Stimulated activated CD4-positive, alpha-beta T cell treated with anti-CD3 and anti-CD28 coated beads, Interleukin-15, amount 100 ng/mL, for 24 hours (primary cell): ENCODE measurements at regions not wholly inside any gene's neighbourhood (a gene's known extent, or its start where the extent isn't known, plus 50 kb on each side); places are given as distances from the start of the nearest gene placed in this dataset.

ENCODE experiments used
- DNase-seq: peaks from one replicate; pipeline ENCODE4 v3.0.0-alpha.2; 2020

DNA sequence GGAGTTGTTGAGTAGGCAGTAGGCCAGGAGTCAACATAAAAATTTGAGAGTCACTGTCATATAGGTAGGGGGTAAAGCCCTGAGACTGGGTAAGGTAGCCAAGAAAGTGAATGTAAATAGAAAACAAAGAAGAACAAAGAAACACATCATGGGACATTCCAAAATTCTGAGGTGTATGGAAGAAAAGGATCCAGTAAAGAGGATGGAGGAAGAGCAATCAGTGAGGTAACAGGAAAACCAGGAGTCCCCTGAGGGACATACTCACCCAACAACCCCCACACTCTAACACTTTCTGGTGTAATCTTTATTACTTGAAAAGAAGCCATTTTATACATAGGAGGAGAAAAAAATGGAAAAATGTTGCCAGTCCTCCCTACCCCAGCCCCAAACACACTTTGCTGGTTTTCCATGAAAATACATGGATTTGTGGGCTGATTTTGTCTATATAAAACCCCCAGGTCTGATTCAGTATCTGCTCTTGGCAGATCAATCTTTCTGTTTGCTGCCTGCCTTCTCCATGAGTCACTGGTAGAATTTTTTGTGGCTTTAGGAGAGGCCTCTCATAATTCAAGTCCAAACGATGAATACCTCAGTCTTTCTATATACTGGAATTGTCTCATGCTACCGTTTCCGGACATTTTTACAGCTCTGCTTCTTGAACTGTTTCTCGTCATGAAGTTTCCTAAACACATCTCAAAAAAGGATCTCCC is 271.4 kb upstream of the MAN1A1 start:
- DNase-seq: no peak

DNA sequence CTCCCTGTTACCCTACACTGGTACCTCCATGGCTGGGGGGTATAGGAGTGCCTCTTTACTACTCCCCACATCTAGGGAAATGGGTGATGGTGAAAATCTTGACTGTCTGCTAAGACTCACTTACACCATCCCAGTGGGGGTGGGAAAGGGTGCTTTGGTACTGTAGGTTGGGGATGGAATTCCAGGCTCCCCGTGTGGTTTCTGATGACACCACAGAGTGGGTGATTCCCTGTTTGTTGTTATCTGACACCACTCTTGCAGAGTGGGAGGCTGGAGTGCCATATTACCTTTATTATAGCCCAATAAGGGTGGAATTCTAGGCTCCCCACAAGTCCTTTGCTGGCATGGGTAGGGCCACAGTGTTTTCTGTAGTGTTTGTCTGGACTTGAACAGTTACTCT is 264.6 kb upstream of the MAN1A1 start:
- no peak for DNase-seq

- DNase-seq: no peak
Observed at GRCh38 chr6:119612911-119613381, 263.4 kb upstream of the MAN1A1 start.

GRCh38 chr6:119612176-119612891 is 262.8 kb upstream of the MAN1A1 start:
- DNase-seq: no peak

GRCh38 chr6:119610754-119611153 is 261.2 kb upstream of the MAN1A1 start:
- no peak for DNase-seq

- DNase-seq: no peak
Observed at GRCh38 chr6:119610265-119610664, 260.7 kb upstream of the MAN1A1 start.

- no peak for DNase-seq
Observed at GRCh38 chr6:119609865-119610264, 260.3 kb upstream of the MAN1A1 start.

DNA sequence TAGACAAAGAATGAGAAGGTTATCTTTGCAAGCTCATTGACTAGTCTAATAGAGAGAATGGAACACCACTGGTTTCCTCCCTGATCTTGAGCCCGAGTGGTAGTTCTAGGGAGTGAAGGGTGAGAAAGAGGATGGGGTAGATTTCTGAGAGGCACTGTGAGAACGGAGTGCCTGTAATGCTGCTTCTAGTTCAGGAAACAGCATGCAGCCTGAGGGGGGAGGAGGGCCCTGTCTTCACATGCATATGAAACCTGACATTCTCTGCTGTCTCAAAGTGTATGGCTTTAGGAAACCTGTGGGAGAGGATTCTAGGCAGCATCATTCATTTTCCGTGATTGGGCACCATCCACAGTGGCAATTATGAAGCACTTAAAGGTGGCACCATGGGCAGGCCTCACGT is 259.4 kb upstream of the MAN1A1 start:
- no peak for DNase-seq

- no peak for DNase-seq
Observed at GRCh38 chr6:119604124-119604523, 254.6 kb upstream of the MAN1A1 start.

DNA sequence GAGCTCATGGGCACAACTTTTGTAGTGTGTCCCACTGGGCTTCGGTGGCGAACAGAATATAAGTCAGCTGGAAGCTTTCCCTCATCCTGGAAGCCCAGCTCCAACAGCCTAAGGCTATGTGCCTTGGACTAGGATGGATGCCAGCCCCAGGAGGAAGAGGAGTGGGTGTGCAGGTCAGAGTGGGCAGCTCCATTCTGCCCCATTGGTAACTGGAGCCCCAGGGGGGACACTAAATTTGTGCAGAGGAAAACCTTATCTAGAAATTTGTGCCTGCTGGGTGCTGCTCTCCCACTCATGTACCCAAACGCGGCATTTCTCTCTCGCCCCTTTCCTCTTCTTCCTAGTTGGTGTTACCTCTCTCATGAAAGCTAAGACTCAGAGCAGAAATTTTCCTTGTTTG is 253.9 kb upstream of the MAN1A1 start:
- DNase-seq: no peak

GRCh38 chr6:119602215-119603178 is 252.9 kb upstream of the MAN1A1 start:
- no peak for DNase-seq

GRCh38 chr6:119598883-119599282 is 249.3 kb upstream of the MAN1A1 start:
- no peak for DNase-seq

DNA sequence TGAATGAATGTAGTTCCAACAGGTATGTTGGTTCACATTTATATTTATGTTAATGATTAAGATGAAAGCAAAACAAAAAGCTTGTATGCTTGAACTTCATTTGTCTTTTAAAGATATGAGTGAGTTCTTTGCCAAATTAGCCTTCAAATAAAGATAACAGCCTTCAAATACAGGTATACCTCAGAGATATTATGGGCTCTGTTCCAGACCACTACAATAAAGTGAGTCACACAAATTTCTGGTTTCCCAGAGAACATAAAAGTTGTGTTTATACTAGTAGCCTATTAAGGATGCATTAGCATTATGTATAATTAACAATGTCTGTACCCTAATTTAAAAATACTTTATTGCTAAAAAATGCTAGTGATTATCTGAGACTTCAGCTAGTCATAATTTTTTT is 245.3 kb upstream of the MAN1A1 start:
- DNase-seq: no peak

GRCh38 chr6:119591235-119591634 is 241.7 kb upstream of the MAN1A1 start:
- DNase-seq: no peak

DNA sequence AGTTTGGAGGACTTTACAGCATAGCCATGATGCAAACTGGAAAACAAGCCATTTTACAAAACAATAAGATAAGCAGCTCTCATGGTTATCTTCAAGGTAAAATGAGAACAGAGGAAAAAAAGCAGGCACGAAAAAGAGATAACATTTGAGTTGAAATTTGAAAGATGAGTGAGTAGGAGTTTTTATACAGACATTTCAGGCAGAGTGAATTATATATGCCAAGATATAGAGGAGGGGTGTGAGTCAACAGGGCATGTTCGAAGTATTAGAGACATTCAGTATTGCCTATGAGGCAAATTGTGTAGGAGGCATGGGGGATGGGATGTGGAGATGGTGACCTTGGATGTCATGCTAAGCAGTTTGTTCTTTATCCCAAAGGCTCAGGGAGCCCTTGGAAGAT is 240.5 kb upstream of the MAN1A1 start:
- no peak for DNase-seq

- DNase-seq: no peak
Observed at GRCh38 chr6:119587537-119587936, 238.0 kb upstream of the MAN1A1 start.

DNA sequence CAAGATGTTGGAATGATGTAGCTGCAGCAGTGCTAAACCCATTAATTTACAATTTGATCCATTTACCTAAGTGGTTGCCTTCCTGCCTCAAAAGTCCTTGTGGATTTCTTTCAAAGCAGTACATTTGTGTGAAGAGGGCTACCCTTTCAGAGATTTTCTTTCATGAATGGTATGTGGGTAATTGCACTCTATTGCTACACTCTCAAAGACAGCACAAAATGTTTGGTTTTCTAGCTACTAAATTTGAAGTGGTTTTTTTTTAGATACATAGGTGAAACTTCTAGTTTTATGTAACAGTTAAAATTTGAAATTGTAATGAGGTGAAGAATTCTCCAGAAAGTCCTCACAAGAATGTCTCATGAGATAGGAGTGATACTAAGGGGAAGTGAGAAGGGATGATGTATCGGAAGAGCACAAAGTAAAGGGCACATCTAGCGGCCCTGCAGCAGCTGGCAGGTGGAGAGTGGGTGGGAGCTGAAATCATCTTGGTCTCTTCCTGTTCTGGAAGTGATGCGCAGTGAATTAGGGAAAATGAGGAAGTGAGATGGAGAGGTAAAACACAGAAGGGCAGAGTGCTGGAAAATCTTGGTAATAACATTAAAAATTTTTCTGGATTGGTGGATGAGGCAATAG is 236.8 kb upstream of the MAN1A1 start:
- no peak for DNase-seq

DNA sequence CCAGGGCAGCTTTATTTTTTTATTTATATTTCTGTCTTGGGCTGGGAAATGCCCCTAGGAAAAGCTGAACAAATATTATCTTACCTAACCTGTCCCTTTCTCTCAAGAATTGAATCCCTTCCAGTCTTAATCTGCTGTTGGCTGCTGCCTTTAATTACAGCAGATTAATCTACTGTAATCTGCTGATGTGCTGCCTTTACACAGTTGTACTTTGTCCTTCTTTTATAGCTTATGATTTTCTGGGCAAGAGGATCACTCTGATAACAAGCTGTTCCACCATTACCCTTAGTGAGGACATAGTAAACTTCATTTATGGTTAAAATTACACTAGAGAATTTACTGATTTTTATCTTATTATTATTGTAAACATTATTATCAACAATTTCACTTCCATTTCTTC is 234.5 kb upstream of the MAN1A1 start:
- DNase-seq: no peak

- DNase-seq: no peak
Observed at GRCh38 chr6:119581220-119581619, 231.7 kb upstream of the MAN1A1 start.

DNA sequence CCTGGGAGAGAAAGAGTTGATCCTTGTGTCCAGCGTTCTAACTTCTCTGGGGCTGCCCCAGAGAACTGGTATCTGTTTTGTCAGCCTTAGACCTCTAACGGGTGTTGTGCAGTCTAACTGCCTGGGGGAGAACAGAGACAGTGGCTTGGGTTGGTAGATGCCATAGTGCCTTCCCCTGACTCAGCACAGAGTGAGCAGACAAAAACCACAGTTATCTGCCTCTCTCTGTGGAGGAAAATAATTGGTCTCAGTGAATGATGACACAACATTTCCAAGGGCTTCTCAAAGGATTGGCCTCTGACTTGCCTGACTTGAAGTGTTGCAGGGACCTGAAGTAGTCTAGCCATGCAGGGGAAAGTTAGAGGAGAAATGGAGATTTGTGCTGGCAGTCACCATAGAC is 226.2 kb upstream of the MAN1A1 start:
- DNase-seq: no peak

DNA sequence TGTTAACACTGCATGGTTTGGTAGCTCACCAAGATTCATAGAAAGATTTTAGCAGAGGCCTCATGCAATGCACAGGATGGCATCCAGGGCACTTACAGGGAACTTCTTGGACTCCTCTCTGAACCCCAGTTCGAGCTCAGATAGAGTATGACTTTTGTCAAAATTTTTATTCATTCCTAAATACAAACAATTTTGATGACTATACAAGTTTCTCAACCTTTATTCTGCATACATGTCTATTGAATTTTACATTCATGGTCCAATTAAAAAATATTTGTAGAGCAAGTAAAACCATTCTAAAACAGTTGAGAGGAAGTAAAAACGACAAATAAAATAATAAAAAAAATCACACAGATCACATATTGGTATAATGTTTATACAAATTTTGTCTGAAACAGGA is 219.0 kb upstream of the MAN1A1 start:
- no peak for DNase-seq

DNA sequence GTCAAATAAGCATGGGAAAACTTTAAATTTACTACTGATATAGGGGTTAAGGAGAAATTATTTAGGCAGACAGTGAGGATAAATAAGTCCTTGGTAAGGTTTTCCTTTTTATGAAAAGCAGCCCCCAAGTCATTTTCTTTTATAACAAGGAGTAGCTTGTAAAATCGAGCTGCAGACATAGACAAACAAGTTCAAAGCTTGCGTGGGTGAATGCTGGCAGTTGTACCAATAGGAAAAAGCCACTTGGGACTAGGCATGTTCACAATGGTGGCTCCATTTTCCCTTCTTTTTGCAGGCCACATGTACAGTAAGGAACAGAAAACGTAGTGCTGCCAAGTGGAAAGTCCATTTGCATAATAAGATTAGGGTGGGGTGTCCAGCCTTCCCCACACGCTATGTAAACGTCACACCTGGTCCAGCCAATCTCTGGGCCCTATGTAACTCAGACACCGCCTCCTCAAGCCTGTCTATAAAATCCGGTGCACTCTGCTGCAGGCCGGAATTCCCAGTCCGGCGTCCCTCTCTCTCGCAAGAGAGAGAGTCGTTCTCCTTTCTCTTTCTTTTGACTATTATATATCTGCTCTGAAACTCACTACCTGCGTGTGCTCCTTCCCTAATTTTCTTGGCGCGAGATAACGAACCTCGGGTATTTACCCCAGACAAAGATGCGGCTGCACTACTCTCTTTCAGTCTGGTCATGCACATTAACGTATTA is 217.1 kb upstream of the MAN1A1 start:
- no peak for DNase-seq
